ENCODE measurements at regions not wholly inside any gene's neighbourhood (a gene's known extent, or its start where the extent isn't known, plus 50 kb on each side); places are given as distances from the start of the nearest gene placed in this dataset.

- H3F3A ChIP-seq (replicated peaks; ENCODE audit: low read depth), result no peaks in the 10 kb centered on the region
- H3K9me2 ChIP-seq (ENCODE audit: insufficient read depth), result no peaks in the 10 kb centered on the region
- no peaks in the 10 kb centered on the region for H3K27me3 ChIP-seq (ENCODE audit: insufficient read depth)
- TF ChIP-seq CREB1 (CRISPR knock-in tag; IDR thresholded peaks at IDR 0.05; ENCODE audit: low read depth) (no peak), ZNF114 (CRISPR knock-in tag; IDR thresholded peaks at IDR 0.05) (no peak), JUNB (IDR thresholded peaks at IDR 0.05; ENCODE audit: unreplicated experiment) (no peak), EZH2phosphoT487 (IDR thresholded peaks at IDR 0.05; ENCODE audit: unreplicated experiment) (no peak), ZNF462 (CRISPR knock-in tag; IDR thresholded peaks at IDR 0.05) (no peak), CTCF (conservative IDR thresholded peaks at IDR 0.05; ENCODE audit: low read depth in 2 of 2) (no peak)
- ATAC-seq (no peak), DNase-seq (ENCODE audit: low spot score) (no peak)
- H3K4me1 ChIP-seq (ENCODE audit: insufficient read depth), result no peaks in the 10 kb centered on the region
- H4K20me1 ChIP-seq (replicated peaks; ENCODE audit: insufficient read depth), result no peaks in the 10 kb centered on the region
- no peak overlapping the region for H3K4me2 ChIP-seq
- H3K27me3 Mint-ChIP-seq (ENCODE audit: insufficient read depth, low read depth, poor library complexity), result no peaks in the 10 kb centered on the region
- H3K36me3 ChIP-seq (ENCODE audit: insufficient read depth), result peaks cover 10% of the 10 kb centered on the region
- H3K79me2 ChIP-seq (replicated peaks; ENCODE audit: insufficient read depth), result no peaks in the 10 kb centered on the region
- H3K27ac Mint-ChIP-seq, result no peak overlapping the region
- H3K9me3 Mint-ChIP-seq, result peaks cover 2% of the 10 kb centered on the region
- no peaks in the 10 kb centered on the region for H3K4me1 Mint-ChIP-seq
- no peak overlapping the region for H2AFZ ChIP-seq
- H3K36me3 Mint-ChIP-seq (ENCODE audit: low read depth), result peaks cover 41% of the 10 kb centered on the region
- H3K4me3 Mint-ChIP-seq, result no peak overlapping the region
- H3K4me3 ChIP-seq, result no peak overlapping the region
- no peak overlapping the region for H3K27ac ChIP-seq (ENCODE audit: low read depth)
These were observed 162.3 kb downstream of the UTRN start for GRCh38 chr6:144447472-144447871.

Measured in GM23338 (cell line).